ENCODE measurements at regions not wholly inside any gene's neighbourhood (a gene's known extent, or its start where the extent isn't known, plus 50 kb on each side); places are given as distances from the start of the nearest gene placed in this dataset.
A peak's percentile ranks its signal among the peaks of the same experiment; 100 is the strongest.

DNA sequence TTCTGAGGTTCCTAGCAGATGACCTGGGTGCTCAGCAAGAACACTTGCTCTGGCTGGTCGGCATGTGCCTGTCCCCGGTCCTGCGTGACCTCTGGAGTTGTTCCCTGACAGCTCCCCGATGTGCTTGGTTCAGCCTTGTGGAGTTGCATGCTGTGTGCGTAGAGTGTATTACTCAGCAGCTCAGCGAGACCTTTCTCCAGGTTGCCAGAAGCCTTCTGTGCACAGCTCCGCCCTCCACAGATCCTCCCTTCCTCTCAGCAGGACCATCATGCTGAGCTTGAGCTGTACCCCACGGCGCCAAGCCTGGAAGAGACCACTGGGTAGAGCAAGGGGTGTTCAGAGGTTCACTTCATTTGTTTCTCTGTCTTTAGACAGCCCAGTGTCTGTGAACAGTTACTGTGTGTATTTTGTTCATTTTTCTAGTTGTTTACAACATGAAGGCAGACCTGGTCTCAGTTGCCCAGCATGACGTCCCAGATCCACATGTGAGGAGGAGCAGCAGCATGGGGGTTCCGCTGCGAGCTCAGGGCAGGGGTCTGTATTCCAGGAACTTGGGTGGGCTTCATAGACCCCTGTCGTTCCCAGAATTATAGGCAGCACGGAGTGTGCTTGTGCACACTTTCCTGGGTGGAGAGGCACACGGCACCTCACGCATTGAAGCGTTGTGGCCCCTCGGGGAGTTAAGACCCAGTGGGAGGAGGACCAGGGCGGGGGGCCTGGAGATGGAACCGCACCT lies 148.6 kb downstream of the IGLL1 start (continued):
- TF ChIP-seq, protein P1, sequence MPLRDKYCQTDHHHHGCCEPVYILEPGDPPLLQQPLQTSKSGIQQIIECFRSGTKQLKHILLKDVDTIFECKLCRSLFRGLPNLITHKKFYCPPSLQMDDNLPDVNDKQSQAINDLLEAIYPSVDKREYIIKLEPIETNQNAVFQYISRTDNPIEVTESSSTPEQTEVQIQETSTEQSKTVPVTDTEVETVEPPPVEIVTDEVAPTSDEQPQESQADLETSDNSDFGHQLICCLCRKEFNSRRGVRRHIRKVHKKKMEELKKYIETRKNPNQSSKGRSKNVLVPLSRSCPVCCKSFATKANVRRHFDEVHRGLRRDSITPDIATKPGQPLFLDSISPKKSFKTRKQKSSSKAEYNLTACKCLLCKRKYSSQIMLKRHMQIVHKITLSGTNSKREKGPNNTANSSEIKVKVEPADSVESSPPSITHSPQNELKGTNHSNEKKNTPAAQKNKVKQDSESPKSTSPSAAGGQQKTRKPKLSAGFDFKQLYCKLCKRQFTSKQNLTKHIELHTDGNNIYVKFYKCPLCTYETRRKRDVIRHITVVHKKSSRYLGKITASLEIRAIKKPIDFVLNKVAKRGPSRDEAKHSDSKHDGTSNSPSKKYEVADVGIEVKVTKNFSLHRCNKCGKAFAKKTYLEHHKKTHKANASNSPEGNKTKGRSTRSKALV (CRISPR knock-in tag; IDR thresholded peaks at IDR 0.05) = no peak
- no peak for TF ChIP-seq ZNF577 (CRISPR knock-in tag; IDR thresholded peaks at IDR 0.05; ENCODE audit: borderline replicate concordance, low read depth)
- no peak for TF ChIP-seq ZNF530 (CRISPR knock-in tag; IDR thresholded peaks at IDR 0.05; ENCODE audit: low read depth)
- no peak for TF ChIP-seq BCL6 (CRISPR knock-in tag; IDR thresholded peaks at IDR 0.05)
- TF ChIP-seq ZNF878 (CRISPR knock-in tag; IDR thresholded peaks at IDR 0.05) = no peak
- TF ChIP-seq TSC22D2 (CRISPR knock-in tag; IDR thresholded peaks at IDR 0.05; ENCODE audit: borderline replicate concordance) = no peak
- TF ChIP-seq, protein P2, sequence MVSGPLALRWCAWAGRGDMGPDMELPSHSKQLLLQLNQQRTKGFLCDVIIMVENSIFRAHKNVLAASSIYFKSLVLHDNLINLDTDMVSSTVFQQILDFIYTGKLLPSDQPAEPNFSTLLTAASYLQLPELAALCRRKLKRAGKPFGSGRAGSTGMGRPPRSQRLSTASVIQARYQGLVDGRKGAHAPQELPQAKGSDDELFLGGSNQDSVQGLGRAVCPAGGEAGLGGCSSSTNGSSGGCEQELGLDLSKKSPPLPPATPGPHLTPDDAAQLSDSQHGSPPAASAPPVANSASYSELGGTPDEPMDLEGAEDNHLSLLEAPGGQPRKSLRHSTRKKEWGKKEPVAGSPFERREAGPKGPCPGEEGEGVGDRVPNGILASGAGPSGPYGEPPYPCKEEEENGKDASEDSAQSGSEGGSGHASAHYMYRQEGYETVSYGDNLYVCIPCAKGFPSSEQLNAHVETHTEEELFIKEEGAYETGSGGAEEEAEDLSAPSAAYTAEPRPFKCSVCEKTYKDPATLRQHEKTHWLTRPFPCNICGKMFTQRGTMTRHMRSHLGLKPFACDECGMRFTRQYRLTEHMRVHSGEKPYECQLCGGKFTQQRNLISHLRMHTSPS (CRISPR knock-in tag; IDR thresholded peaks at IDR 0.05; ENCODE audit: low read depth) = no peak
- TF ChIP-seq CENPX (CRISPR knock-in tag; IDR thresholded peaks at IDR 0.05) = no peak
- TF ChIP-seq SIN3A (IDR thresholded peaks at IDR 0.05; ENCODE audit: borderline replicate concordance, low read depth, low read length) = no peak
- no peak for TF ChIP-seq RNF2 (conservative IDR thresholded peaks at IDR 0.05; ENCODE audit: low read depth)
- no peak for TF ChIP-seq YEATS4 (CRISPR knock-in tag; IDR thresholded peaks at IDR 0.05; ENCODE audit: borderline replicate concordance)
- TF ChIP-seq GATAD2A (CRISPR knock-in tag; IDR thresholded peaks at IDR 0.05) = no peak
- TF ChIP-seq ZNF766 (CRISPR knock-in tag; IDR thresholded peaks at IDR 0.05; ENCODE audit: borderline replicate concordance) = no peak
- TF ChIP-seq, protein P3, sequence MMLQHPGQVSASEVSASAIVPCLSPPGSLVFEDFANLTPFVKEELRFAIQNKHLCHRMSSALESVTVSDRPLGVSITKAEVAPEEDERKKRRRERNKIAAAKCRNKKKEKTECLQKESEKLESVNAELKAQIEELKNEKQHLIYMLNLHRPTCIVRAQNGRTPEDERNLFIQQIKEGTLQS (CRISPR knock-in tag; IDR thresholded peaks at IDR 0.05) = no peak
- TF ChIP-seq KLF13 (CRISPR knock-in tag; IDR thresholded peaks at IDR 0.05) = no peak
- TF ChIP-seq ATF7-NPFF (CRISPR knock-in tag; IDR thresholded peaks at IDR 0.05; ENCODE audit: low read depth) = no peak
- no peak for TF ChIP-seq CCDC6 (CRISPR knock-in tag; IDR thresholded peaks at IDR 0.05)
- TF ChIP-seq ERF (CRISPR knock-in tag; IDR thresholded peaks at IDR 0.05) = no peak
- no peak for TF ChIP-seq ZNF34 (CRISPR knock-in tag; IDR thresholded peaks at IDR 0.05; ENCODE audit: borderline replicate concordance)
- TF ChIP-seq ZNF670 (CRISPR knock-in tag; IDR thresholded peaks at IDR 0.05; ENCODE audit: borderline replicate concordance) = no peak
- TF ChIP-seq ZNF768 (CRISPR knock-in tag; IDR thresholded peaks at IDR 0.05) = no peak
- no peak for TF ChIP-seq TCF7L2 (IDR thresholded peaks at IDR 0.05; ENCODE audit: low read depth, low read length)
- peak; percentile 25 for TF ChIP-seq TEAD3 (CRISPR knock-in tag; optimal IDR thresholded peaks at IDR 0.05; ENCODE audit: borderline replicate concordance)
- no peak for TF ChIP-seq NFYC (CRISPR knock-in tag; IDR thresholded peaks at IDR 0.05)
- TF ChIP-seq, protein P4, sequence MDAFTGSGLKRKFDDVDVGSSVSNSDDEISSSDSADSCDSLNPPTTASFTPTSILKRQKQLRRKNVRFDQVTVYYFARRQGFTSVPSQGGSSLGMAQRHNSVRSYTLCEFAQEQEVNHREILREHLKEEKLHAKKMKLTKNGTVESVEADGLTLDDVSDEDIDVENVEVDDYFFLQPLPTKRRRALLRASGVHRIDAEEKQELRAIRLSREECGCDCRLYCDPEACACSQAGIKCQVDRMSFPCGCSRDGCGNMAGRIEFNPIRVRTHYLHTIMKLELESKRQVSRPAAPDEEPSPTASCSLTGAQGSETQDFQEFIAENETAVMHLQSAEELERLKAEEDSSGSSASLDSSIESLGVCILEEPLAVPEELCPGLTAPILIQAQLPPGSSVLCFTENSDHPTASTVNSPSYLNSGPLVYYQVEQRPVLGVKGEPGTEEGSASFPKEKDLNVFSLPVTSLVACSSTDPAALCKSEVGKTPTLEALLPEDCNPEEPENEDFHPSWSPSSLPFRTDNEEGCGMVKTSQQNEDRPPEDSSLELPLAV (CRISPR knock-in tag; conservative IDR thresholded peaks at IDR 0.05; ENCODE audit: low read depth) = no peak
- no peak for TF ChIP-seq SATB2 (CRISPR knock-in tag; IDR thresholded peaks at IDR 0.05)
- no peak for TF ChIP-seq ATM (IDR thresholded peaks at IDR 0.05; ENCODE audit: borderline replicate concordance)
- no peak for TF ChIP-seq STAT5B (CRISPR knock-in tag; IDR thresholded peaks at IDR 0.05)
